ENCODE measurements at regions not wholly inside any gene's neighbourhood (a gene's known extent, or its start where the extent isn't known, plus 50 kb on each side); places are given as distances from the start of the nearest gene placed in this dataset.

- no peak for DNase-seq (ENCODE audit: low read depth in 3 of 3)
These were observed 57.1 kb upstream of the ATG10 start for GRCh38 chr5:81914696-81915095.

GRCh38 chr5:81912933-81913332 is 58.9 kb upstream of the ATG10 start:
- no peak for DNase-seq (ENCODE audit: low read depth in 3 of 3)

- DNase-seq (ENCODE audit: low read depth in 3 of 3): no peak
These were observed 62.1 kb upstream of the ATG10 start for GRCh38 chr5:81909677-81910076.

- no peak for DNase-seq (ENCODE audit: low read depth in 3 of 3)
These were observed 63.1 kb upstream of the ATG10 start for GRCh38 chr5:81908771-81909170.

GRCh38 chr5:81908044-81908443 is 63.8 kb upstream of the ATG10 start:
- DNase-seq (ENCODE audit: low read depth in 3 of 3): no peak

GRCh38 chr5:81907012-81907635 is 64.7 kb upstream of the ATG10 start:
- DNase-seq (ENCODE audit: low read depth in 3 of 3): no peak

GRCh38 chr5:81906086-81906485 is 65.7 kb upstream of the ATG10 start:
- DNase-seq (ENCODE audit: low read depth in 3 of 3): no peak

- DNase-seq (ENCODE audit: low read depth in 3 of 3): no peak
These were observed 67.0 kb upstream of the ATG10 start for GRCh38 chr5:81904861-81905260.

- no peak for DNase-seq (ENCODE audit: low read depth in 3 of 3)
These were observed 67.7 kb upstream of the ATG10 start for GRCh38 chr5:81904166-81904565.

- DNase-seq (ENCODE audit: low read depth in 3 of 3): no peak
These were observed 70.2 kb upstream of the ATG10 start for GRCh38 chr5:81901586-81901985.

GRCh38 chr5:81899123-81899522 is 72.7 kb upstream of the ATG10 start:
- DNase-seq (ENCODE audit: low read depth in 3 of 3): no peak

GRCh38 chr5:81898403-81898802 is 73.4 kb upstream of the ATG10 start:
- no peak for DNase-seq (ENCODE audit: low read depth in 3 of 3)

GRCh38 chr5:81896764-81897163 is 75.1 kb upstream of the ATG10 start:
- DNase-seq (ENCODE audit: low read depth in 3 of 3): no peak

GRCh38 chr5:81895307-81895706 is 76.5 kb upstream of the ATG10 start:
- DNase-seq (ENCODE audit: low read depth in 3 of 3): no peak

- DNase-seq (ENCODE audit: low read depth in 3 of 3): no peak
These were observed 77.9 kb upstream of the ATG10 start for GRCh38 chr5:81893961-81894360.

GRCh38 chr5:81884871-81885270 is 87.0 kb upstream of the ATG10 start:
- DNase-seq (ENCODE audit: low read depth in 3 of 3): no peak

- DNase-seq (ENCODE audit: low read depth in 3 of 3): no peak
These were observed 88.5 kb upstream of the ATG10 start for GRCh38 chr5:81883371-81883770.

- no peak for DNase-seq (ENCODE audit: low read depth in 3 of 3)
These were observed 90.2 kb upstream of the ATG10 start for GRCh38 chr5:81881595-81881994.

- DNase-seq (ENCODE audit: low read depth in 3 of 3): no peak
These were observed 91.9 kb upstream of the ATG10 start for GRCh38 chr5:81879936-81880335.

- no peak for DNase-seq (ENCODE audit: low read depth in 3 of 3)
These were observed 93.5 kb upstream of the ATG10 start for GRCh38 chr5:81878333-81878732.

- no peak for DNase-seq (ENCODE audit: low read depth in 3 of 3)
These were observed 104.8 kb upstream of the ATG10 start for GRCh38 chr5:81866994-81867393.

GRCh38 chr5:81860778-81861177 is 109.9 kb upstream of the SSBP2 start:
- no peak for DNase-seq (ENCODE audit: low read depth in 3 of 3)

GRCh38 chr5:81859624-81860023 is 108.7 kb upstream of the SSBP2 start:
- DNase-seq (ENCODE audit: low read depth in 3 of 3): no peak

Data from stimulated activated CD4-positive, alpha-beta T cell treated with anti-CD3 and anti-CD28 coated beads, TNF-alpha, amount 100 ng/mL, for 4 hours (primary cell).